ENCODE measurements at regions not wholly inside any gene's neighbourhood (a gene's known extent, or its start where the extent isn't known, plus 50 kb on each side); places are given as distances from the start of the nearest gene placed in this dataset.

DNA sequence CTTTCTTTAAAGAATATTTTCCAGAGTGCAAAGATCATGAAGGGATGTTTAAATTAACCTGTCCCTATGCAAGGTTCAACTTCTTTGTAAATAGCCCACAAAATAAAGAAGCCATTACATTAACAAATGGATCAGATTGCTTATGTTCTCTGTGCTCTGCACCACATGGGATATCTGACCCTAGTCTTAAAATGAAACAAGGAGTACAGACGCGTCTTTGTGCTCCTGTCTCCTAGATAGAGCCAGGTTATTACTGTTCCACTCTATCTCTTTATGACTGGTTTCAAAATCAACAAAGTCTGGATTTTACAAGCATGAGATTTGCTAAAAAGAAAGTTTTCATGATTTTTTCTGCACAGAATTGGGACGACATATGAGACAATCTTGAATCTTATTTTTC is 339.4 kb downstream of the KLF12 start:
- no peak for TF ChIP-seq POLR2A (IDR thresholded peaks at IDR 0.05; ENCODE audit: low read depth, low read length)
- TF ChIP-seq, protein P1, sequence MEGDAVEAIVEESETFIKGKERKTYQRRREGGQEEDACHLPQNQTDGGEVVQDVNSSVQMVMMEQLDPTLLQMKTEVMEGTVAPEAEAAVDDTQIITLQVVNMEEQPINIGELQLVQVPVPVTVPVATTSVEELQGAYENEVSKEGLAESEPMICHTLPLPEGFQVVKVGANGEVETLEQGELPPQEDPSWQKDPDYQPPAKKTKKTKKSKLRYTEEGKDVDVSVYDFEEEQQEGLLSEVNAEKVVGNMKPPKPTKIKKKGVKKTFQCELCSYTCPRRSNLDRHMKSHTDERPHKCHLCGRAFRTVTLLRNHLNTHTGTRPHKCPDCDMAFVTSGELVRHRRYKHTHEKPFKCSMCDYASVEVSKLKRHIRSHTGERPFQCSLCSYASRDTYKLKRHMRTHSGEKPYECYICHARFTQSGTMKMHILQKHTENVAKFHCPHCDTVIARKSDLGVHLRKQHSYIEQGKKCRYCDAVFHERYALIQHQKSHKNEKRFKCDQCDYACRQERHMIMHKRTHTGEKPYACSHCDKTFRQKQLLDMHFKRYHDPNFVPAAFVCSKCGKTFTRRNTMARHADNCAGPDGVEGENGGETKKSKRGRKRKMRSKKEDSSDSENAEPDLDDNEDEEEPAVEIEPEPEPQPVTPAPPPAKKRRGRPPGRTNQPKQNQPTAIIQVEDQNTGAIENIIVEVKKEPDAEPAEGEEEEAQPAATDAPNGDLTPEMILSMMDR (conservative IDR thresholded peaks at IDR 0.05; ENCODE audit: low read depth, low read length): no peak
- TF ChIP-seq, protein P2, sequence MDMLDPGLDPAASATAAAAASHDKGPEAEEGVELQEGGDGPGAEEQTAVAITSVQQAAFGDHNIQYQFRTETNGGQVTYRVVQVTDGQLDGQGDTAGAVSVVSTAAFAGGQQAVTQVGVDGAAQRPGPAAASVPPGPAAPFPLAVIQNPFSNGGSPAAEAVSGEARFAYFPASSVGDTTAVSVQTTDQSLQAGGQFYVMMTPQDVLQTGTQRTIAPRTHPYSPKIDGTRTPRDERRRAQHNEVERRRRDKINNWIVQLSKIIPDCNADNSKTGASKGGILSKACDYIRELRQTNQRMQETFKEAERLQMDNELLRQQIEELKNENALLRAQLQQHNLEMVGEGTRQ (IDR thresholded peaks at IDR 0.05; ENCODE audit: low read depth, low read length): no peak
